ENCODE measurements at regions not wholly inside any gene's neighbourhood (a gene's known extent, or its start where the extent isn't known, plus 50 kb on each side); places are given as distances from the start of the nearest gene placed in this dataset.
"Not testable (repeated sequence)": the region's sequence is repeated elsewhere in the genome, so short reads cannot be mapped to it uniquely, and the experiment has no call there.

DNA sequence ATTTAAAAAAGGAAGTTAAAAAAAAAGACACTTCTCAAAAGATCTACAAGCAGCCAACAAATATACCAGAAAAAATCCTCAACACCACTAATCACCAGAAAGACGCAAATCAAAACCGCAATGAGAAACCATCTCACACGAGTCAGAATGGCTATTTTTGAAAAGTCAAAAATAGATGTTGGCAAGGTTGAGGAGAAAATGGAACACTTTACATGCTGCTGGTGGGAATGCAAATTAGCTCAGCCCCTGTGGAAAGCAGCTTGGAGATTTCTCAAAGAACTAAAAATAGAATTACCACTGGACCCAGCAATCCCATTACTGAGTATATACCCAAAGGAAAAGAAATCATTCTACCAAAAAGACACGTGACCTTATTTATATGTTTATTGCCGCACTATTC, 574.7 kb upstream of the ADAMTS9 start:
- no peaks in the 10 kb centered on the region for H3K27me3 Mint-ChIP-seq (ENCODE audit: low read depth, unreplicated experiment)
- H3K4me3 Mint-ChIP-seq (ENCODE audit: unreplicated experiment), result no peak overlapping the region
- no peaks in the 10 kb centered on the region for H3K27me3 ChIP-seq (ENCODE audit: insufficient read depth, low read length)
- peak; percentile 50 for DNase-seq (ENCODE audit: low read depth)
- H3K27ac ChIP-seq (ENCODE audit: low read depth, low read length), result no peak overlapping the region
- H3K27ac Mint-ChIP-seq (ENCODE audit: unreplicated experiment), result no peak overlapping the region
- H3K79me2 ChIP-seq (ENCODE audit: insufficient read depth, low read length), result no peaks in the 10 kb centered on the region
- FAIRE-seq, result no peak
- H3K4me2 ChIP-seq (ENCODE audit: low read length), result no peak overlapping the region
- H3K9me3 ChIP-seq (ENCODE audit: insufficient read depth, low read depth, low read length), result no peaks in the 10 kb centered on the region
- no peak for TF ChIP-seq EZH2 (IDR thresholded peaks at IDR 0.05; ENCODE audit: insufficient read depth, low read length)
- TF ChIP-seq, protein P1, sequence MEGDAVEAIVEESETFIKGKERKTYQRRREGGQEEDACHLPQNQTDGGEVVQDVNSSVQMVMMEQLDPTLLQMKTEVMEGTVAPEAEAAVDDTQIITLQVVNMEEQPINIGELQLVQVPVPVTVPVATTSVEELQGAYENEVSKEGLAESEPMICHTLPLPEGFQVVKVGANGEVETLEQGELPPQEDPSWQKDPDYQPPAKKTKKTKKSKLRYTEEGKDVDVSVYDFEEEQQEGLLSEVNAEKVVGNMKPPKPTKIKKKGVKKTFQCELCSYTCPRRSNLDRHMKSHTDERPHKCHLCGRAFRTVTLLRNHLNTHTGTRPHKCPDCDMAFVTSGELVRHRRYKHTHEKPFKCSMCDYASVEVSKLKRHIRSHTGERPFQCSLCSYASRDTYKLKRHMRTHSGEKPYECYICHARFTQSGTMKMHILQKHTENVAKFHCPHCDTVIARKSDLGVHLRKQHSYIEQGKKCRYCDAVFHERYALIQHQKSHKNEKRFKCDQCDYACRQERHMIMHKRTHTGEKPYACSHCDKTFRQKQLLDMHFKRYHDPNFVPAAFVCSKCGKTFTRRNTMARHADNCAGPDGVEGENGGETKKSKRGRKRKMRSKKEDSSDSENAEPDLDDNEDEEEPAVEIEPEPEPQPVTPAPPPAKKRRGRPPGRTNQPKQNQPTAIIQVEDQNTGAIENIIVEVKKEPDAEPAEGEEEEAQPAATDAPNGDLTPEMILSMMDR (IDR thresholded peaks at IDR 0.05; ENCODE audit: insufficient read depth, low read depth, low read length), result no peak
- no peaks in the 10 kb centered on the region for H4K20me1 ChIP-seq (ENCODE audit: insufficient read depth, low read length)
- no peaks in the 10 kb centered on the region for H3K4me1 ChIP-seq (ENCODE audit: insufficient read depth, low read length)
- no peak overlapping the region for H3K9ac ChIP-seq (ENCODE audit: low read length)
- H3K4me3 ChIP-seq (ENCODE audit: insufficient read depth, low read depth, low read length), result no peak overlapping the region
- H2AFZ ChIP-seq (ENCODE audit: low read depth, low read length), result no peak overlapping the region
- H3K9me3 Mint-ChIP-seq (ENCODE audit: unreplicated experiment), result peaks cover 3% of the 10 kb centered on the region
- H3K36me3 ChIP-seq (ENCODE audit: insufficient read depth, low read length), result no peaks in the 10 kb centered on the region
- peaks cover 11% of the 10 kb centered on the region for H3K4me1 Mint-ChIP-seq (ENCODE audit: low read depth, unreplicated experiment)
- H3K36me3 Mint-ChIP-seq (ENCODE audit: low read depth, unreplicated experiment), result no peaks in the 10 kb centered on the region

DNA sequence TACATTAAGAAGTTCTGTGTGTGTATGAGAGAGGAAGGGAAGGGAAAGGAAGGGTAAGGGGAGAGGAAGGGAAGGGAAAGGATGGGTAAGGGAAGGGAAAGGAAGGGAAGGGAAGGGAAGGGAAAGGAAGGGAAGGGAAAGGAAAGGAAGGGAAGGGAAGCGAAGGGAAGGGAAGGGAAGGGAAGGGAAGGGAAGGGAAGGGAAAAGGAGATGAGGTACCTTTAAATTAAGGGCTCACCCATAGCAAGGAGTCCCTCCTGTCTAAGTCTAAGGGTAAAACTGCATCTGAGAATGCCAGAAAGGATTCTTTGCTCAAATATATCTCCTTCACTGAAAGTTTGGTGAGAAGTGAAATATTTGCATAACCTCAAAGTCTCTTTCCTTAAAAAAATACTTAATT, 572.1 kb upstream of the ADAMTS9 start:
- no peak overlapping the region for H3K27ac Mint-ChIP-seq (ENCODE audit: unreplicated experiment)
- TF ChIP-seq EZH2 (IDR thresholded peaks at IDR 0.05; ENCODE audit: insufficient read depth, low read length), result no peak
- TF ChIP-seq, protein P1 (IDR thresholded peaks at IDR 0.05; ENCODE audit: insufficient read depth, low read depth, low read length), result no peak
- Histone ChIP-seq H3K4me1 (ENCODE audit: insufficient read depth, low read length) (no peaks in the 10 kb centered on the region), H3K4me3 (ENCODE audit: insufficient read depth, low read depth, low read length) (no peak overlapping the region), H3K27ac (ENCODE audit: low read depth, low read length) (no peak overlapping the region), H3K27me3 (ENCODE audit: insufficient read depth, low read length) (no peaks in the 10 kb centered on the region), H3K36me3 (ENCODE audit: insufficient read depth, low read length) (no peaks in the 10 kb centered on the region), H3K9ac (ENCODE audit: low read length) (no peak overlapping the region), H2AFZ (ENCODE audit: low read depth, low read length) (no peak overlapping the region), H4K20me1 (ENCODE audit: insufficient read depth, low read length) (no peaks in the 10 kb centered on the region), H3K9me3 (ENCODE audit: insufficient read depth, low read depth, low read length) (no peaks in the 10 kb centered on the region), H3K4me2 (ENCODE audit: low read length) (no peak overlapping the region), H3K79me2 (ENCODE audit: insufficient read depth, low read length) (no peaks in the 10 kb centered on the region)
- FAIRE-seq (no peak), DNase-seq (ENCODE audit: low read depth) (no peak)
- no peak overlapping the region for H3K4me3 Mint-ChIP-seq (ENCODE audit: unreplicated experiment)
- no peaks in the 10 kb centered on the region for H3K4me1 Mint-ChIP-seq (ENCODE audit: low read depth, unreplicated experiment)
- H3K36me3 Mint-ChIP-seq (ENCODE audit: low read depth, unreplicated experiment), result no peaks in the 10 kb centered on the region
- peaks cover 3% of the 10 kb centered on the region for H3K9me3 Mint-ChIP-seq (ENCODE audit: unreplicated experiment)
- no peaks in the 10 kb centered on the region for H3K27me3 Mint-ChIP-seq (ENCODE audit: low read depth, unreplicated experiment)

DNA sequence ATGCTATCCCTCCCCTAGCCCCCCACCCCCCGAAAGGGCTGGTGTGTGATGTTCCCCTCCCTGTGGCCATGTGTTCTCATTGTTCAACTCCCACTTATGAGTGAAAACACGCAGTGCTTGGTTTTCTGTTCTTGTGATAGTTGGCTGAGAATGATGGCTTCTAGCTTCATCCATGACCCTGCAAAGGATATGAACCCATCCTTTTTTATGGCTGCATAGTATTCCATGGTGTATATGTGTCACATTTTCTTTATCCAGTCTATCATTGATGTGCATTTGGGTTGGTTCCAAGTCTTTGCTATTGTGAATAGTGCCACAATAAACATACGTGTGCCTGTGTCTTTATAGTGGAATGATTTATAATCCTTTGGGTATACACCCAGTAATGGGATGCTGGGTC, 565.1 kb upstream of the ADAMTS9 start:
- peaks cover 12% of the 10 kb centered on the region for H3K27me3 Mint-ChIP-seq (ENCODE audit: low read depth, unreplicated experiment)
- H3K27ac Mint-ChIP-seq (ENCODE audit: unreplicated experiment); H3K9ac ChIP-seq (ENCODE audit: low read length); H3K4me3 ChIP-seq (ENCODE audit: insufficient read depth, low read depth, low read length); DNase-seq (ENCODE audit: low read depth); H2AFZ ChIP-seq (ENCODE audit: low read depth, low read length); H3K9me3 Mint-ChIP-seq (ENCODE audit: unreplicated experiment); H3K4me1 ChIP-seq (ENCODE audit: insufficient read depth, low read length); H3K9me3 ChIP-seq (ENCODE audit: insufficient read depth, low read depth, low read length); H3K27ac ChIP-seq (ENCODE audit: low read depth, low read length); H3K4me1 Mint-ChIP-seq (ENCODE audit: low read depth, unreplicated experiment); H3K4me3 Mint-ChIP-seq (ENCODE audit: unreplicated experiment); FAIRE-seq; H3K27me3 ChIP-seq (ENCODE audit: insufficient read depth, low read length); H4K20me1 ChIP-seq (ENCODE audit: insufficient read depth, low read length); H3K4me2 ChIP-seq (ENCODE audit: low read length); H3K36me3 Mint-ChIP-seq (ENCODE audit: low read depth, unreplicated experiment); H3K36me3 ChIP-seq (ENCODE audit: insufficient read depth, low read length); H3K79me2 ChIP-seq (ENCODE audit: insufficient read depth, low read length): not testable (repeated sequence)
